ENCODE measurements at regions not wholly inside any gene's neighbourhood (a gene's known extent, or its start where the extent isn't known, plus 50 kb on each side); places are given as distances from the start of the nearest gene placed in this dataset.

DNA sequence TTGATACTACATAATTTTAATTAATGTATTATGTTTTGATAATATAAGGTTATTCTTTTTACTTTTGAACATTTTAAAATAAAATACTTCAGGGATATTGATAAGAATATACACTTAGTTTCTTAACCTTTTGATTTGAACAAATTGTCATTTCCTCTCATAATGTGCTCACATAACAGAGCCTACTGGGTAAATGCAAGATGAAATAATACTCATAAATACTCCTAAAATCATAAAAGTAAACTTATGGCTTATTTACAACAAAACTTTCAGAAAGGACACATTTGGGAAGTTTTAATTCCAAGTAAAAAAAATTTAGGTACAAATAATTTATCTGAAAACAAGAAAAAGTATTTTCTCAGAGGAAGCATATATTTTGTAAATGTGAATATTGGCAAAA is 101.6 kb upstream of the ABCB5 start:
- Histone ChIP-seq H2BK12ac (ENCODE audit: insufficient read length, low read depth, low read length) (no peak overlapping the region), H2BK5ac (ENCODE audit: insufficient read length, low read length) (no peak overlapping the region), H3K9ac (ENCODE audit: extremely low read depth, insufficient read length, low read length) (no peak overlapping the region), H3K14ac (ENCODE audit: insufficient read depth, low read length) (no peak overlapping the region), H3K4me1 (ENCODE audit: insufficient read depth, low read length) (no peaks in the 10 kb centered on the region), H3K27me3 (ENCODE audit: insufficient read depth, low read length) (no peaks in the 10 kb centered on the region), H4K5ac (ENCODE audit: insufficient read length, low read depth, low read length) (no peak overlapping the region), H3K79me1 (ENCODE audit: insufficient read depth, low read depth, low read length, poor library complexity, severe bottlenecking) (no peaks in the 10 kb centered on the region), H3K23ac (ENCODE audit: insufficient read length, low read depth, low read length) (no peak overlapping the region), H4K20me1 (ENCODE audit: control insufficient read depth, insufficient read depth, insufficient read length) (no peaks in the 10 kb centered on the region), H3T11ph (ENCODE audit: low read length) (no peak overlapping the region), H2BK120ac (ENCODE audit: low read depth, low read length, poor library complexity, severe bottlenecking) (no peak overlapping the region), H3K4me2 (ENCODE audit: insufficient read depth, insufficient read length, low read length) (no peak overlapping the region), H3K9me3 (ENCODE audit: control insufficient read depth, low read depth, low read length) (no peaks in the 10 kb centered on the region), H4K8ac (replicated peaks; ENCODE audit: insufficient read length, low read depth, low read length) (no peak overlapping the region), H2AFZ (ENCODE audit: low read length) (no peak overlapping the region), H4K91ac (ENCODE audit: insufficient read length, low read depth, low read length) (no peak overlapping the region), H2BK15ac (ENCODE audit: low read depth, low read length) (no peak overlapping the region), H3K56ac (ENCODE audit: insufficient read length, low read depth, low read length) (no peak overlapping the region), H2BK20ac (ENCODE audit: low read depth, low read length, poor library complexity, severe bottlenecking) (no peak overlapping the region), H2AK5ac (ENCODE audit: insufficient read length, low read length) (no peak overlapping the region), H3K4ac (ENCODE audit: low read depth, low read length) (no peak overlapping the region), H3K27ac (ENCODE audit: insufficient read length, low read depth, low read length) (no peak overlapping the region), H3K23me2 (ENCODE audit: insufficient read length, low read depth, low read length, poor library complexity, severe bottlenecking) (no peaks in the 10 kb centered on the region), H3K79me2 (ENCODE audit: insufficient read depth, low read length) (no peaks in the 10 kb centered on the region), H3K18ac (ENCODE audit: insufficient read length, low read depth, low read length) (no peak overlapping the region)
- no peak overlapping the region for H3K27ac Mint-ChIP-seq
- no peaks in the 10 kb centered on the region for H3K9me3 Mint-ChIP-seq
- no peaks in the 10 kb centered on the region for H3K27me3 Mint-ChIP-seq (ENCODE audit: low read depth)
- DNase-seq, result no peak
- no peaks in the 10 kb centered on the region for H3K4me1 Mint-ChIP-seq
- H3K36me3 Mint-ChIP-seq (ENCODE audit: insufficient read depth in 1 of 3, low read depth in 3 of 3), result no peaks in the 10 kb centered on the region
- TF ChIP-seq, protein P1, sequence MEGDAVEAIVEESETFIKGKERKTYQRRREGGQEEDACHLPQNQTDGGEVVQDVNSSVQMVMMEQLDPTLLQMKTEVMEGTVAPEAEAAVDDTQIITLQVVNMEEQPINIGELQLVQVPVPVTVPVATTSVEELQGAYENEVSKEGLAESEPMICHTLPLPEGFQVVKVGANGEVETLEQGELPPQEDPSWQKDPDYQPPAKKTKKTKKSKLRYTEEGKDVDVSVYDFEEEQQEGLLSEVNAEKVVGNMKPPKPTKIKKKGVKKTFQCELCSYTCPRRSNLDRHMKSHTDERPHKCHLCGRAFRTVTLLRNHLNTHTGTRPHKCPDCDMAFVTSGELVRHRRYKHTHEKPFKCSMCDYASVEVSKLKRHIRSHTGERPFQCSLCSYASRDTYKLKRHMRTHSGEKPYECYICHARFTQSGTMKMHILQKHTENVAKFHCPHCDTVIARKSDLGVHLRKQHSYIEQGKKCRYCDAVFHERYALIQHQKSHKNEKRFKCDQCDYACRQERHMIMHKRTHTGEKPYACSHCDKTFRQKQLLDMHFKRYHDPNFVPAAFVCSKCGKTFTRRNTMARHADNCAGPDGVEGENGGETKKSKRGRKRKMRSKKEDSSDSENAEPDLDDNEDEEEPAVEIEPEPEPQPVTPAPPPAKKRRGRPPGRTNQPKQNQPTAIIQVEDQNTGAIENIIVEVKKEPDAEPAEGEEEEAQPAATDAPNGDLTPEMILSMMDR (conservative IDR thresholded peaks at IDR 0.05), result no peak
- no peak overlapping the region for H3K4me3 Mint-ChIP-seq
